T-cell (primary cell): ENCODE measurements at regions not wholly inside any gene's neighbourhood (a gene's known extent, or its start where the extent isn't known, plus 50 kb on each side); places are given as distances from the start of the nearest gene placed in this dataset.

Experiments
- ATAC-seq, 4 experiments: fragments of 200-7000 bp in 3 of 4; fragments of 150-1000 bp in 1 of 4; cut with Tn5 transposase; replicated peaks in 1 of 4; 1 replicate in 3 of 4; 2 replicates in 1 of 4; pipeline ENCODE4 v1.10.0; 2021; ENCODE audit warnings: moderate library complexity in 3 of 4, mild to moderate bottlenecking in 2 of 4, moderate number of reproducible peaks in 1 of 4
- CTCF ChIA-PET, 2 donors: fragments of 300-600 bp; sonication (Branson Sonifier 250); formaldehyde crosslinking; loops; one replicate each; lab custom pipeline; 2022; ENCODE audit warnings: antibody characterized with exemption in 2 of 2; lab: Charles Lee
- POLR2A ChIA-PET, 2 donors: fragments of 300-600 bp; sonication (Branson Sonifier 250); formaldehyde crosslinking; loops; one replicate each; lab custom pipeline; 2022; ENCODE audit warnings: antibody characterized with exemption in 2 of 2; lab: Charles Lee
- DNase-seq, 35 experiments: peaks; one replicate each; pipeline versions ENCODE4 v3.0.0 to v3.0.0-alpha.2; 2013 to 2023
- H3K27ac ChIP-seq: one replicate; pipeline ENCODE4 v1.5.1; 2013; ENCODE audit warnings: low read length
- H3K27me3 ChIP-seq, 2 experiments: replicated peaks in 1 of 2; 1 replicate in 1 of 2; 2 replicates in 1 of 2; pipeline versions ENCODE4 v1.6.1 to v1.7.0; 2013; ENCODE audit warnings: low read length in 1 of 2, mixed read lengths in 1 of 2; ENCODE audit not compliant: control insufficient read depth in 2 of 2, insufficient read depth in 2 of 2; ENCODE audit errors: extremely low read depth in 1 of 2
- H3K36me3 ChIP-seq, 2 donors: 1 replicate in 1 of 2; 2 replicates in 1 of 2; pipeline versions ENCODE4 v1.6.1 to v1.7.0; 2013; ENCODE audit warnings: low read length in 1 of 2; ENCODE audit not compliant: control insufficient read depth in 2 of 2, insufficient read depth in 1 of 2; ENCODE audit errors: extremely low read depth in 1 of 2
- H3K4me1 ChIP-seq, 2 experiments: 1 replicate in 1 of 2; 2 replicates in 1 of 2; pipeline versions ENCODE4 v1.6.1 to v1.7.0; 2013; ENCODE audit warnings: low read length in 2 of 2, mixed read lengths in 1 of 2; ENCODE audit not compliant: insufficient read depth in 2 of 2, control insufficient read depth in 1 of 2; ENCODE audit errors: extremely low read depth in 1 of 2
- H3K4me3 ChIP-seq, 2 donors: 1 replicate in 1 of 2; 2 replicates in 1 of 2; pipeline versions ENCODE4 v1.5.1 to v1.7.0; 2013; ENCODE audit warnings: mild to moderate bottlenecking in 2 of 2, low read length in 1 of 2, moderate library complexity in 1 of 2; ENCODE audit not compliant: control insufficient read depth in 1 of 2; ENCODE audit errors: extremely low read depth in 1 of 2
- H3K9me3 ChIP-seq: 2 replicates; pipeline ENCODE4 v1.7.0; 2013
- H3K27ac Mint-ChIP-seq, 2 donors: one replicate each; pipeline ENCODE4 v1.8.0; 2020 to 2021; ENCODE audit warnings: mild to moderate bottlenecking in 2 of 2, mixed read lengths in 2 of 2
- H3K27me3 Mint-ChIP-seq, 2 donors: one replicate each; pipeline ENCODE4 v1.8.0; 2021 to 2022; ENCODE audit warnings: mixed read lengths in 2 of 2
- H3K36me3 Mint-ChIP-seq: one replicate; pipeline ENCODE4 v1.8.0; 2021; ENCODE audit warnings: mixed read lengths
- H3K4me1 Mint-ChIP-seq, 3 donors: one replicate each; pipeline ENCODE4 v1.8.0; 2020 to 2022; ENCODE audit warnings: mixed read lengths in 3 of 3, mild to moderate bottlenecking in 1 of 3
- H3K4me3 Mint-ChIP-seq, 3 donors: one replicate each; pipeline ENCODE4 v1.8.0; 2020 to 2022; ENCODE audit warnings: mild to moderate bottlenecking in 3 of 3, mixed read lengths in 3 of 3, moderate library complexity in 3 of 3
- H3K9me3 Mint-ChIP-seq, 3 donors: one replicate each; pipeline ENCODE4 v1.8.0; 2020 to 2022; ENCODE audit warnings: mixed read lengths in 3 of 3
- WGBS: methylation state at CpG from one replicate; pipeline ENCODE4 v1.1.5; 2013; ENCODE audit warnings: missing lambda C conversion rate; ENCODE audit not compliant: insufficient coverage; 5-methylcytosine and 5-hydroxymethylcytosine counted together

DNA sequence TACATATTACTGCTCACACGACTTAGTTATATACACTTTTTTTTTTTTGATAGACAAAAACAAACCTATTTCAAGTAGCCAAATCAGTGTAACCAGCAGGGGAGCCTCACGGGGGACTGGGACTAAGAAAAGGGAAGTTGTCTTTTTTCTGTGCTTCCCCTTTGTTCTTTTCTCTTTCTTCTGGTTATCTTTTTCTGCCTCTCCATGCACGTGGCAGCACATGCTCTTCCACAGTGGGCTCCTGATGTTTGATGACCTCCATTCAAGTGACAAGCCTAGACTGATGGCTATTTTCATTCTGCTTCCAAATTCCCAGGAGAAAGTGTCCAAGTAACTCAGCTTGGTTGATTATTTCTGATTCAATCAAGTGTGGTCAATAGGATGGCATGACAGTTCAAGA is 98.2 kb upstream of the STK39 start:
- Histone ChIP-seq H3K4me3 (no peak overlapping the region), H3K36me3 (no peaks in the 10 kb centered on the region), H3K4me1 (peaks cover 2 to 3% of the 10 kb centered on the region in 2 experiments), H3K27me3 (no peaks in the 10 kb centered on the region), H3K9me3 (no peaks in the 10 kb centered on the region), H3K27ac (no peak overlapping the region)
- Mint-ChIP-seq H3K9me3 (no peaks in the 10 kb centered on the region), H3K36me3 (no peaks in the 10 kb centered on the region), H3K27ac (no peak overlapping the region), H3K4me3 (no peak overlapping the region), H3K27me3 (peaks cover 0 to 14% of the 10 kb centered on the region in 2 donors), H3K4me1 (peaks cover 7 to 10% (median 9%) of the 10 kb centered on the region in 3 donors)
- no peak for ATAC-seq
- ChIA-PET POLR2A (no interaction called here), CTCF (interaction anchor here (0.8 to 2.3 kb wide), 6 partner anchors 9 to 414 kb away, joined by 3 to 21 read pairs (median 6); no protein-coding TSS in a partner anchor)
- no peak for DNase-seq
- WGBS, result no CpG with 5 or more reads among the region's 3 CpGs

DNA sequence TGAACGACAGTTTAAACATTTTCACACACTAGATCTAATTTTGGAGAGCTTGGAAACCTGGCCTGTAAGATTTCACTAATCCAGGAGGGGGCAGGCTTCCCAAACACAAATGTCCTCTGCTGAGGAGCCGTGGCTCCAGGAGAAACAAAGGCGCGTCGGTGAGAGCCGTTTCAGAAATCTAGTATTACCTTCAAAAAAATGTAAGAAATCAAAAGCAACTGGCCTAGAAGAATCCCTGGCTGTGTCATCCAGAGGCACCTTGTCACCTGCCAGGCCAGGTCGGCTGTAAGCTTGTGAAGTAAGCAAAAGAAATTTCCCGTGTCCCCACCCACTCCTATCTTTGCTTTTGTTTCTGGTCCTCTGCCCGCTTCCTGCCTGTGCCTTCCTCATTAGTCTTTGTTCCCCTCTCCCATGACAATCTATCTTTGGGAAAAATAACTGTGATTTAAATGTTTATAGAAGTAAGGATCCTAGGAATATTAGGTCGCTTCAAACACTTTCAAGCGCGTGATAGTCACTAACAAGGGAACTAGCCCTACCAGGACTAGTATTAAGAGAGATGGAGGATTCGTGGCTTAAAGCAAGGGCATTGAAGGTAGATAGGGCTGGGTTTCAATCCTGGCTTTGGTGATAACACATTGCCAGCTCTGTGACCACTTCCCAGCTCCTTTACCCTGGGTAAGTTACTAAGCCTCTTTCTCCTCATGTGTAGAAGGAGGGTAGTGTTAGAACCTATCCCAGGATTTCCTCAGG is 99.5 kb upstream of the STK39 start:
- H3K9me3 ChIP-seq, result no peaks in the 10 kb centered on the region
- ChIA-PET CTCF (interaction anchor here (0.6 to 3.1 kb wide), 22 partner anchors 9 to 575 kb away, joined by 3 to 29 read pairs (median 3); no protein-coding TSS in a partner anchor), POLR2A (no interaction called here)
- ATAC-seq (peak; percentile 79 to 90 (median 88)), DNase-seq (peak; percentile 31 to 82 (median 59))
- no peaks in the 10 kb centered on the region for H3K9me3 Mint-ChIP-seq
- H3K4me3 Mint-ChIP-seq, result peak overlapping the region; percentile 73 to 84 (median 77)
- no peaks in the 10 kb centered on the region for H3K36me3 ChIP-seq
- 100% methylated on average over 3 of the region's 13 CpGs for WGBS
- no peak overlapping the region for H3K27ac ChIP-seq
- no peaks in the 10 kb centered on the region for H3K36me3 Mint-ChIP-seq
- H3K4me1 ChIP-seq, result peaks cover 2 to 3% of the 10 kb centered on the region in 2 experiments
- peak overlapping the region; percentile 50 to 79 for H3K27ac Mint-ChIP-seq
- H3K27me3 Mint-ChIP-seq, result peaks cover 0 to 9% of the 10 kb centered on the region in 2 donors
- no peaks in the 10 kb centered on the region for H3K27me3 ChIP-seq
- peak overlapping the region; percentile 41 to 87 for H3K4me3 ChIP-seq
- peaks cover 7 to 10% (median 9%) of the 10 kb centered on the region in 3 donors for H3K4me1 Mint-ChIP-seq

DNA sequence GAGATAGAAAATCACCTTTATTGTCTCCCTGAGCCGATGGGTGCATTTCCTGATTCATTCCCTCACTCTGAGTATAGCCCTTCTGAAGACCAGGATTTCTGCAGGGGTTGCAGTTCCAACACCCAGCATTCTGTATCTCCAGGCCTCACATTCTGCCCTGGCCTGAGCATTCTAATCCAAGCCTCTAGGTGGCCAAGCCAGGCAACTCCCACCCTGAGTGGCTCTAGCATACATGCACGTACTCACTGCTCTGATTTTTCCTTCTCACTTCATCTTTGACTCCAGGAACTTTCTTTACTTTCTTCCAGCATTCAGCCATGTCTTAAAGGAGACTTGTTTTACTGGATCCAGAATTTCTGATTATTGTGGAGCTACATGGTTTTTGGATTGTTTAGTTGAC is 100.7 kb upstream of the STK39 start:
- H3K36me3 ChIP-seq, result no peaks in the 10 kb centered on the region
- H3K9me3 Mint-ChIP-seq, result peaks cover 0 to 2% (median 1%) of the 10 kb centered on the region in 3 donors
- no peak for ATAC-seq
- peak in 1 of 35 experiments; percentile 3 for DNase-seq
- no peak overlapping the region for H3K27ac Mint-ChIP-seq
- WGBS, result 100% methylated on average over 2 of the region's 2 CpGs
- H3K4me1 ChIP-seq, result peaks cover 2 to 3% of the 10 kb centered on the region in 2 experiments
- H3K4me1 Mint-ChIP-seq, result peaks cover 7 to 10% (median 9%) of the 10 kb centered on the region in 3 donors
- no peak overlapping the region for H3K4me3 ChIP-seq
- POLR2A ChIA-PET, result no interaction called here
- H3K9me3 ChIP-seq, result no peaks in the 10 kb centered on the region
- H3K4me3 Mint-ChIP-seq, result no peak overlapping the region
- no peaks in the 10 kb centered on the region for H3K36me3 Mint-ChIP-seq
- no peaks in the 10 kb centered on the region for H3K27me3 ChIP-seq
- H3K27me3 Mint-ChIP-seq, result peaks cover 0 to 9% of the 10 kb centered on the region in 2 donors
- CTCF ChIA-PET, result interaction anchor here (0.6 to 3.1 kb wide), 13 partner anchors 10 to 573 kb away, joined by 3 to 29 read pairs (median 4); no protein-coding TSS in a partner anchor
- H3K27ac ChIP-seq, result no peak overlapping the region

DNA sequence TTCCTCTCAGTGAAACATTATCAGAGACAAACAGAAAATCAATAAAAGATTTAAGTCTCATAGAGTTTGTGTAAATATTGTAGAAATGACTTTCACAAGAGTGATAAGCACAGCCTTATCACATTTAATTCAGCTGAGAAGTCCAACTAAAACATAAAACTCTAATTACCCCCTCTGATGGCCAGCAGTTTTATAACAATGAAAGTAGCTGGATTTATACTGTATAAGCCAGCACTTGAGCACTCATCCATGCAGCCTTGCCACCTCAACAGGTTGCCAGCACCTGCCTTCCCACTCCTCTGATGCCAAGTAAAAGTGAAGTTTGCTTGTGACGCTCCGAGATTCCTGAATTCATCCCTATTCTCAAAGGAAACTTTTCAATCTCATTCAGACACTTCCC is 103.0 kb upstream of the STK39 start:
- no peak overlapping the region for H3K4me3 ChIP-seq
- ATAC-seq, result no peak
- CTCF ChIA-PET, result no interaction called here
- H3K27ac Mint-ChIP-seq, result no peak overlapping the region
- no peaks in the 10 kb centered on the region for H3K27me3 ChIP-seq
- 90% methylated on average over 2 of the region's 2 CpGs for WGBS
- H3K9me3 ChIP-seq, result no peaks in the 10 kb centered on the region
- H3K27me3 Mint-ChIP-seq, result no peaks in the 10 kb centered on the region
- no peak for DNase-seq
- no peaks in the 10 kb centered on the region for H3K36me3 ChIP-seq
- no peak overlapping the region for H3K27ac ChIP-seq
- no peaks in the 10 kb centered on the region for H3K36me3 Mint-ChIP-seq
- peaks cover 7 to 11% of the 10 kb centered on the region in 2 experiments for H3K4me1 ChIP-seq
- POLR2A ChIA-PET, result interaction anchor here in 1 of 2 donors (0.7 kb wide), 1 partner anchor 384 kb away, joined by 3 read pairs; no protein-coding TSS in a partner anchor
- H3K9me3 Mint-ChIP-seq, result peaks cover 1 to 9% (median 3%) of the 10 kb centered on the region in 3 donors
- H3K4me3 Mint-ChIP-seq, result no peak overlapping the region
- peaks cover 20 to 21% (median 21%) of the 10 kb centered on the region in 3 donors for H3K4me1 Mint-ChIP-seq

DNA sequence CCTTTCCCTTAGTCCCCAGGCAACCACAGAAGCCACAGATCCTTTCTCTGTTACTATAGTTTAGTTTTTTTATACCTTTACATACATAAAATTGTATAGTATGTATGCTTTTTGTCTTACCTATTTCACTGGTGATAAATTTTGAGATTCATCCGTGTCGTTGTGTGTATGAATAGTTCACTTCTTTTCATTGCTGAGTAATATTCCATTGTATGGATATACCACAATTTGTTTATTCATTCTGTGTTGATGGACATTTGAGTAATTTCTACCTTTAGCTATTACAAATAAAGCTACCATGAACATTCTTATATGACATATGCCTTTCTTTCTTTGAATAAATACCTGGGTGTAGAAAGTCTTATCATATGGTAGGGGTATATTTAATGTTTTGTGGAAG is 102.8 kb upstream of the CERS6 start:
- no peak overlapping the region for H3K27ac Mint-ChIP-seq
- H3K4me3 ChIP-seq, result no peak overlapping the region
- ChIA-PET POLR2A (no interaction called here), CTCF (interaction anchor here in 1 of 2 donors (1.0 kb wide), 1 partner anchor 9 kb away, joined by 3 read pairs; no protein-coding TSS in a partner anchor)
- H3K9me3 ChIP-seq, result no peaks in the 10 kb centered on the region
- H3K4me1 ChIP-seq, result peaks cover 4 to 9% of the 10 kb centered on the region in 2 experiments
- DNase-seq (no peak), ATAC-seq (no peak)
- peaks cover 1 to 9% (median 3%) of the 10 kb centered on the region in 3 donors for H3K9me3 Mint-ChIP-seq
- no peaks in the 10 kb centered on the region for H3K36me3 ChIP-seq
- no peak overlapping the region for H3K4me3 Mint-ChIP-seq
- H3K27me3 ChIP-seq, result no peaks in the 10 kb centered on the region
- H3K27ac ChIP-seq, result no peak overlapping the region
- no CpG with 5 or more reads among the region's 2 CpGs for WGBS
- no peaks in the 10 kb centered on the region for H3K27me3 Mint-ChIP-seq
- H3K4me1 Mint-ChIP-seq, result peaks cover 28 to 33% (median 28%) of the 10 kb centered on the region in 3 donors
- H3K36me3 Mint-ChIP-seq, result no peaks in the 10 kb centered on the region

DNA sequence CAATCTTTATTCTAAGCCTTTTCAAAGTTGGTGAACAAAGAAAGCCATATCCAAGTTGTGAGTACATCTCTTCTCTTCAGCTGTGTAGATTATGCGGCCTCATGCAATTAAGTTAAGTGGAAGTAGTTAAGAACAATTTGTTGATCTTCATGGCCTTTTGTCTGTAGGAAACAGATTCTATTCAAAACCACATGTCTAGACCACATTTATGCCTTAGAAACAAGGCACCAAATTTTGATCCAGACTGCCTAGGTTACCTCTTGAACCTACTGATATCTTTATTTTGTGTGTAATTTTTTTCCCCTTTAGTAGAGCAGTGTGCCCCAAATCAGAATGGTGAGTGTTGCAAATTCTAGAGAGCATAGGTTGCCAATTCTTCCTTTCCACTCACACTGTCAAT is 101.6 kb upstream of the CERS6 start:
- Mint-ChIP-seq H3K4me1 (peaks cover 36 to 39% (median 38%) of the 10 kb centered on the region in 3 donors), H3K27ac (peak overlapping the region in 1 of 2 donors; percentile 71), H3K9me3 (peaks cover 1 to 9% (median 3%) of the 10 kb centered on the region in 3 donors), H3K4me3 (peak overlapping the region in 1 of 3 donors; percentile 35), H3K36me3 (no peaks in the 10 kb centered on the region), H3K27me3 (no peaks in the 10 kb centered on the region)
- Histone ChIP-seq H3K27ac (no peak overlapping the region), H3K9me3 (no peaks in the 10 kb centered on the region), H3K36me3 (no peaks in the 10 kb centered on the region), H3K27me3 (no peaks in the 10 kb centered on the region), H3K4me3 (no peak overlapping the region), H3K4me1 (peaks cover 4 to 9% of the 10 kb centered on the region in 2 experiments)
- DNase-seq (peak in 1 of 35 experiments; percentile 20), ATAC-seq (peak; percentile 48 to 91 (median 54))
- WGBS, result no CpG with 5 or more reads among the region's 1 CpG
- ChIA-PET CTCF (interaction anchor here in 1 of 2 donors (0.6 kb wide), 1 partner anchor 150 kb away, joined by 3 read pairs; no protein-coding TSS in a partner anchor), POLR2A (interaction anchor here in 1 of 2 donors (0.5 kb wide), 1 partner anchor 166 kb away, joined by 8 read pairs; no protein-coding TSS in a partner anchor)
